C4-2B (cell line): ENCODE measurements at regions not wholly inside any gene's neighbourhood (a gene's known extent, or its start where the extent isn't known, plus 50 kb on each side); places are given as distances from the start of the nearest gene placed in this dataset.

ENCODE experiments used
- CTCF ChIP-seq: fragments of 450-650 bp; conservative IDR thresholded peaks from 2 replicates; pipeline ENCODE4 v1.5.1; 2017; ENCODE audit warnings: mild to moderate bottlenecking
- ZFX ChIP-seq: fragments of 450-650 bp; IDR thresholded peaks from 2 replicates; pipeline ENCODE4 v1.6.1; 2017

GRCh38 chr10:121248266-121248665 is 350.0 kb downstream of the FGFR2 start:
- TF ChIP-seq CTCF (no peak), ZFX (no peak)
